Neural crest cell (in vitro differentiated cells): ENCODE measurements at regions not wholly inside any gene's neighbourhood (a gene's known extent, or its start where the extent isn't known, plus 50 kb on each side); places are given as distances from the start of the nearest gene placed in this dataset.

ENCODE experiments used
- DNase-seq: peaks from one replicate; pipeline ENCODE4 v3.0.0; 2021; ENCODE audit warnings: low read depth, mixed read lengths, low spot score
- H3K27ac Mint-ChIP-seq: one replicate; pipeline ENCODE4 v1.8.0; 2021; ENCODE audit warnings: mild to moderate bottlenecking, mixed read lengths; ENCODE audit not compliant: unreplicated experiment
- H3K27me3 Mint-ChIP-seq: 2 replicates; pipeline ENCODE4 v1.8.0; 2021; ENCODE audit warnings: low read depth, mild to moderate bottlenecking, mixed read lengths
- H3K36me3 Mint-ChIP-seq: 2 replicates; pipeline ENCODE4 v1.8.0; 2021; ENCODE audit warnings: low read depth, mild to moderate bottlenecking, mixed read lengths
- H3K4me1 Mint-ChIP-seq: 2 replicates; pipeline ENCODE4 v1.8.0; 2021; ENCODE audit warnings: mixed read lengths
- H3K4me3 Mint-ChIP-seq: one replicate; pipeline ENCODE4 v1.8.0; 2021; ENCODE audit warnings: mild to moderate bottlenecking, mixed read lengths
- H3K9me3 Mint-ChIP-seq: 2 replicates; pipeline ENCODE4 v1.8.0; 2021; ENCODE audit warnings: mixed read lengths
- CTCF ChIP-seq: fragments of 200-600 bp; sonication (generic); conservative IDR thresholded peaks from 2 replicates; pipeline ENCODE4 v1.5.0; 2021; ENCODE audit warnings: antibody characterized with exemption, mild to moderate bottlenecking

DNA sequence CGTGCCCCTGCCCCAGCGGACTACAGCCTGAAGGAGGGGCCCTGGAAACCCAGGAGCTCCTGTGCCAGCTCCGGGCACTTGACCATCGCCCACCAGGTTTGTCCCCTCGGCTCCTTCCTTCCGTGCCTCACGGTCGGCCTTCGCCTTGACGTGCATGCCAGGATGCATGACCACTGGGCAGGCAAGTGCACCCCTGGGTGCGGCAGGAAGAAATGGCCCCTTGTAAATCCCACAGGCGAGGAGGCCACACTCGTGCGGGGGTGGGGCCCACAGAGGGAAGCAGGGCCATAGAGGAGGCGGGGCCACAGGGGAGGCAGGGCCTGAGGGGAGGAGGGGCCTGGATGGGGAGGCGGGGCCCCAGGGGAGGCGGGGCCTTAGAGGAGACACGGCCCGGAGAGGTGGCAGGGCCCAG is 81.7 kb downstream of the YTHDF1 start:
- no peak for TF ChIP-seq CTCF
- H3K4me3 Mint-ChIP-seq: no peak overlapping the region
- H3K9me3 Mint-ChIP-seq: no peaks in the 10 kb centered on the region
- no peak for DNase-seq
- no peaks in the 10 kb centered on the region for H3K36me3 Mint-ChIP-seq
- peaks cover 29% of the 10 kb centered on the region for H3K4me1 Mint-ChIP-seq
- peaks cover 10% of the 10 kb centered on the region for H3K27me3 Mint-ChIP-seq
- no peak overlapping the region for H3K27ac Mint-ChIP-seq

DNA sequence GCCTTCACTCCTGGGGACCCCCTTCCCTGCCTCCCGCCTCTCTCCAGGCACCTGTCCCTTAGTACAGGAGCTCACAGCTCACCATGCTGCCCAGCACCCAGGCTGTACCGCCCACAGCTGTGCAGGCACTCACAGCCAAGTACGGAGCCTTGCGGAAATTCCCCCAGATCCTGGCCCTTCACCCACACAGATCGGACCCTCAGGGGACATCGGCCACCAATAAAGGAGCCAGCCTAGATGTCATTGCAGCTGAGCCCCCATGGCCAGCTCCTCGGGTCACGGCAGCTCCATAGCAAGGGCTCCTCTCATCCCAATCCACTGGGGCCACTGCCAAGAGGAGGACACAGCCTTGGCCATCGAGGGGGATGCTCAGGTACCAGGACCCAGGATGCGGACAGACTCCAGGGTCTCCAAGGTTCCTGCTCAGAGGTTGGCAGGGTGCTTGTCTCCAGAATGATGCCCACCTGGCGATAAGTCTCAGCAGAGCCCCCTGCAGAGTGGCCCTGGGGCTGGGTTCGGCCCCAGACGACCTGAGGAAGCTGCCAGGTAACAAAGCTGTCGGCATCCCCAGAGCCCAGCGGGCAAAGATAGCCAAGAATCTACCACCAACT is 82.3 kb downstream of the YTHDF1 start:
- H3K27me3 Mint-ChIP-seq: peaks cover 11% of the 10 kb centered on the region
- peak overlapping the region; percentile 84 for H3K27ac Mint-ChIP-seq
- H3K4me3 Mint-ChIP-seq: no peak overlapping the region
- H3K36me3 Mint-ChIP-seq: no peaks in the 10 kb centered on the region
- peaks cover 24% of the 10 kb centered on the region for H3K4me1 Mint-ChIP-seq
- no peaks in the 10 kb centered on the region for H3K9me3 Mint-ChIP-seq
- no peak for TF ChIP-seq CTCF
- no peak for DNase-seq

- DNase-seq: no peak
- TF ChIP-seq CTCF: no peak
- H3K4me1 Mint-ChIP-seq: peaks cover 24% of the 10 kb centered on the region
- H3K36me3 Mint-ChIP-seq: no peaks in the 10 kb centered on the region
- no peak overlapping the region for H3K27ac Mint-ChIP-seq
- no peaks in the 10 kb centered on the region for H3K9me3 Mint-ChIP-seq
- H3K27me3 Mint-ChIP-seq: peaks cover 11% of the 10 kb centered on the region
- no peak overlapping the region for H3K4me3 Mint-ChIP-seq
These were observed 83.0 kb downstream of the YTHDF1 start for GRCh38 chr20:63132715-63133471.

DNA sequence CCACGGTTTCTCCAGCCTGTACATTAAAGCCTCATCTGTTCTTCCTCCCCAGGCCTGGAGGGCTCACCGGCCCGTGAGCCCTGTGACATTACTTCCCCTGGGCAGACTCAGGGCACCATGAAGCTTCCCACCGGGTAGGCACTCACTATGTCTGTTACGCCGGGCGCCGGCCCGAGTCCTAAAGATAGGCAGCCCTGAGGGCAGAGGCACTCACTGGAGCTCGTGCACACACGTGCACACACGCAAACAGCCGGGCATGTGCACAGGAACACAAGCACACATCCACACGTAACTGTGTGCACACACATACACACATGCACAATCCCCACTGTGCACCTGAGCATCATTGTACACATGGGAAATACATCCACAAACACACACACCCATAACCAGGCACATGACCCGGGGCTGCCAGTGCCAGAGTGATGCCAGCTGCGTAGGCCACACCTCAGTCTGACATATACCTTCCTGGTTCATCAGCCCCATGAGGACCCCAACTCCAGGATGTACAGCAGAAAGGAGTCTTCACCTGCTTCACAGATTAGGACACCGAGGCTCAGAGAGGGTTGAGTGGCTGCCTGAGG is 83.7 kb downstream of the YTHDF1 start:
- no peak for TF ChIP-seq CTCF
- DNase-seq: no peak
- H3K9me3 Mint-ChIP-seq: no peaks in the 10 kb centered on the region
- H3K27ac Mint-ChIP-seq: no peak overlapping the region
- H3K4me1 Mint-ChIP-seq: peaks cover 24% of the 10 kb centered on the region
- H3K36me3 Mint-ChIP-seq: no peaks in the 10 kb centered on the region
- H3K4me3 Mint-ChIP-seq: no peak overlapping the region
- peaks cover 9% of the 10 kb centered on the region for H3K27me3 Mint-ChIP-seq

DNA sequence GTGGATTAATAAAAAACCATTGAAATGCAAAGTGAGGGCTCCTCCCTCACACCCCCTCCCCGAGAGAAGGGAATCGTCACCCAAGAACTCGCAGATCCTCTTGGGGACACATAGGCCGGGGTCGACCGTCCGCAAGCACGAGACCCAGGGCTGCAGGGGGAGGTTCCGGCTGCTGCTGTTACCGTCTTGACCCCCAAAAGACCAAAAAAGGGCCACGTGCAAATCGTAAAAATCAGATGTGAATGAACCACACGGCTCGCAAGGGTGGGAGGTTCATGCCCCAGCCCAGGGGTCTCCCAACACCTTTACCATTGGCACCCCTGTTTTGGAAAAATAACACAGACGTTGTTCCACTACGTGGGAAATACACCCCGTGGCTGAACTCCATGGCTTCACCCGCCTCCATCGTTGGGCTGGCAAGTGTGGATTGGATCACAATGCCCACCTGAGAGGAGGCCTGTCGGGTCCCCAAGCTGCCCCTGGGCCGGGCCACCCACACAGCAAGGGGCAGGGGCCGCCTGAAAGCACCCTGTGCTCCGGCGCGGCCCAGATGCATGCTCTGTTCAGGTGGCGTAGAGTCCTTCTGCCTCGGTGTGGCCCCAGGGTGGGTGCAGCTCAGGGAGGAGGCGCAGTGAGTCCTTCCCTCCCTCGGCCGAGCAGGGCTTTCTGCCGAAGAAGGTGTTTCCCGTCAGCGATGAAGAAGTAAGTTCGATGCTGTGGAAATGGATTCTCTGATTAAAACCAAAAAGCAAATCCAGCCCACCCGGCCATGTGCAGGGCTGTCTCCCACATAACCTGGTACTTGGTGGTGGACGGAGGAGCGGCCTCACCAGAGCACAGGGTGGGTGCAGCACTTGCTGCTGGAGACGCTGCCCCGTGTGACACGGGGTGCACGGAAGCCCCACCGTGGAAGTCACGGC is 85.0 kb downstream of the YTHDF1 start:
- peaks cover 15% of the 10 kb centered on the region for H3K27me3 Mint-ChIP-seq
- H3K4me1 Mint-ChIP-seq: peaks cover 21% of the 10 kb centered on the region
- no peak for TF ChIP-seq CTCF
- H3K36me3 Mint-ChIP-seq: no peaks in the 10 kb centered on the region
- H3K4me3 Mint-ChIP-seq: peak overlapping the region; percentile 77
- peak overlapping the region; percentile 87 for H3K27ac Mint-ChIP-seq
- no peaks in the 10 kb centered on the region for H3K9me3 Mint-ChIP-seq
- no peak for DNase-seq
